ENCODE measurements at regions not wholly inside any gene's neighbourhood (a gene's known extent, or its start where the extent isn't known, plus 50 kb on each side); places are given as distances from the start of the nearest gene placed in this dataset.

DNA sequence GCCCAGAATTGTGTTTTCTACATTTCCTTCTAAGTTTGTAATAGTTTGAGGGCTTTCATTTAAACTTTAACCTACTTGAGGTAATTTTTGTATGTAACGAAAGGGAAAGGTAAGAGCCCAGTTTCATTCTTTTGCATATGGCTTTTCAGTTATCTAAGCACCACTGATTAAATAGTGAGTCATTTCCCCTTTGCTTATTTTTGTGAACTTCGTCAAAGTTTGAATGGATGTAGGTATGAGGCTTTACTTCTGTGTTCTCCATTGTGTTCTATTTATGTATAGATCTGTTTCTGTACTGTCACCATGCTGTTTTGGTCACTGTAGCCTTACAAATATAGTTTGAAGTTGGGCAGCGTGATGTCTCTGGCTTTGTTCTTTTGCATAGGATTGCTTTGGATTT, 944.8 kb upstream of the CNTNAP5 start:
- Histone ChIP-seq H3K27ac (no peak overlapping the region), H3K4me3 (no peak overlapping the region), H3K9me3 (no peaks in the 10 kb centered on the region), H3K27me3 (no peaks in the 10 kb centered on the region), H3K36me3 (replicated peaks in 1 of 2; ENCODE audit: insufficient read depth in 1 of 2, low read depth in 2 of 2) (no peaks in the 10 kb centered on the region), H3K4me1 (no peaks in the 10 kb centered on the region)
- TF ChIP-seq POLR2A (IDR thresholded peaks at IDR 0.05) = no peak
- TF ChIP-seq, protein P1, sequence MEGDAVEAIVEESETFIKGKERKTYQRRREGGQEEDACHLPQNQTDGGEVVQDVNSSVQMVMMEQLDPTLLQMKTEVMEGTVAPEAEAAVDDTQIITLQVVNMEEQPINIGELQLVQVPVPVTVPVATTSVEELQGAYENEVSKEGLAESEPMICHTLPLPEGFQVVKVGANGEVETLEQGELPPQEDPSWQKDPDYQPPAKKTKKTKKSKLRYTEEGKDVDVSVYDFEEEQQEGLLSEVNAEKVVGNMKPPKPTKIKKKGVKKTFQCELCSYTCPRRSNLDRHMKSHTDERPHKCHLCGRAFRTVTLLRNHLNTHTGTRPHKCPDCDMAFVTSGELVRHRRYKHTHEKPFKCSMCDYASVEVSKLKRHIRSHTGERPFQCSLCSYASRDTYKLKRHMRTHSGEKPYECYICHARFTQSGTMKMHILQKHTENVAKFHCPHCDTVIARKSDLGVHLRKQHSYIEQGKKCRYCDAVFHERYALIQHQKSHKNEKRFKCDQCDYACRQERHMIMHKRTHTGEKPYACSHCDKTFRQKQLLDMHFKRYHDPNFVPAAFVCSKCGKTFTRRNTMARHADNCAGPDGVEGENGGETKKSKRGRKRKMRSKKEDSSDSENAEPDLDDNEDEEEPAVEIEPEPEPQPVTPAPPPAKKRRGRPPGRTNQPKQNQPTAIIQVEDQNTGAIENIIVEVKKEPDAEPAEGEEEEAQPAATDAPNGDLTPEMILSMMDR (IDR thresholded peaks at IDR 0.05) = no peak
- ATAC-seq (no peak), DNase-seq (no peak)
- WGBS, 2 donors = 49 to 59% methylated on average over 3 of the region's 3 CpGs
- intact Hi-C loops (cut with DNase I) = no loop called here

DNA sequence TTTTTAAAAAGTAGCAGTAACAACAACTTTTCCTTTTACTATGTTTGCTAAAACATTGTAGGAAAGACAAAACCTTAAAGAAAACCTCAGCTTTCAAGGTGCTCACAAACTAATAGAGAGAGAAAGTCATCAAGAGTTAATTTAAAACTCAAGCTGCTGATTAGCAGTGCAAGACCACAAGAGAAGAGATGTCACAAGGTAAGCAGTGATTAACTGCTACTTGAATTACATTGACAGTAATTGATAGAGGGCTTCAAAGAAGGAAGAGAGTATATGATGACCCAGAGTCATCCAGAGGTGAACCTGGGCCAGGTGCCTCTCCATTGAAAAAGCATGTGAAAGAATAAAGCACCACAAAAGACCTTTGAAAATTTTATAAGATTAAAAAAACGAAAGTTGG, 939.6 kb upstream of the CNTNAP5 start:
- TF ChIP-seq, protein P1 (IDR thresholded peaks at IDR 0.05) = no peak
- TF ChIP-seq POLR2A (IDR thresholded peaks at IDR 0.05) = no peak
- 14 to 23% methylated on average over 1 of the region's 1 CpG for WGBS, 2 donors
- Histone ChIP-seq H3K9me3 (no peaks in the 10 kb centered on the region), H3K4me1 (no peaks in the 10 kb centered on the region), H3K27ac (no peak overlapping the region), H3K27me3 (no peaks in the 10 kb centered on the region), H3K36me3 (replicated peaks in 1 of 2; ENCODE audit: insufficient read depth in 1 of 2, low read depth in 2 of 2) (no peaks in the 10 kb centered on the region), H3K4me3 (no peak overlapping the region)
- ATAC-seq (no peak), DNase-seq (no peak)
- intact Hi-C loops (cut with DNase I) = no loop called here

DNA sequence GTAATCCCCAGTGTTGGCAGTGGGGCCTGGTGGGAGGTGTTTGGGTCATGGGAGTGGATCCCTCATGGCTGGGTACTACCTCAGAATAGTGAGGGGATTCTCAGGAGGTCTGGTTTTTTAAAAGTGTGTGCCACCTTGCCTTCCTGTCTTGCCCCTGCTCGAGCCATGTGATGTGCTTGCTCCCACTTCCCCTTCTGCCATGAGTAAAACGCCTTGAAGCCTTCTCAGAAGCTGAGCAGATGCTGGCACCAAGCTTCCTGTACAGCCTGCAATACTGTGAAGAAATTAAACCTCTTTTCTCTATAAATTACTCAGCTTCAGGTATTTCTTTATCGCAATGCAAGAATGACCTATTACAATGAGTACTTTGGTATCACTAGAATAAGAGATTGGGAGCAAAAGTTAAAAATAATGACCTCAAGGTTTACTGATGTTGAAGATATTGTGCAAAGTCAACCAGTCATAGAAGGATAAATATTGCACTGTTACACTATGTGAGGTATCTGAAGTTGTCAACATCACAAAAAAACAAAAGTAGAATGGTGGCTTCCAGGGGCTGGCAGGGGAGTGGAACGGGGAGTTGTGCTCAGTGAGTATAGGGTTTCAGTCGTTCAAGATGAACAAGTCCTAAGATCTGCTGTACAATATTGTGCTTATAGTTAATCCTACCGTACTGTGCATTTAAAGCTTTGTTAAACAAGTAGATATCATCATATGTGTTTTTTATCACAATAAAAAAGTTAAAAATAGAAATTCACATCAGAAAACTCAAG, 938.3 kb upstream of the CNTNAP5 start:
- DNase-seq (no peak), ATAC-seq (no peak)
- no peak overlapping the region for H3K4me3 ChIP-seq
- H3K9me3 ChIP-seq = no peaks in the 10 kb centered on the region
- no peaks in the 10 kb centered on the region for H3K4me1 ChIP-seq
- no peaks in the 10 kb centered on the region for H3K27me3 ChIP-seq
- no peak for TF ChIP-seq POLR2A (IDR thresholded peaks at IDR 0.05)
- TF ChIP-seq, protein P1 (IDR thresholded peaks at IDR 0.05) = no peak
- H3K27ac ChIP-seq = no peak overlapping the region
- intact Hi-C loops (cut with DNase I) = no loop called here
- H3K36me3 ChIP-seq (replicated peaks in 1 of 2; ENCODE audit: insufficient read depth in 1 of 2, low read depth in 2 of 2) = no peaks in the 10 kb centered on the region
- 37 to 39% methylated on average over 6 of the region's 6 CpGs for WGBS, 2 donors

DNA sequence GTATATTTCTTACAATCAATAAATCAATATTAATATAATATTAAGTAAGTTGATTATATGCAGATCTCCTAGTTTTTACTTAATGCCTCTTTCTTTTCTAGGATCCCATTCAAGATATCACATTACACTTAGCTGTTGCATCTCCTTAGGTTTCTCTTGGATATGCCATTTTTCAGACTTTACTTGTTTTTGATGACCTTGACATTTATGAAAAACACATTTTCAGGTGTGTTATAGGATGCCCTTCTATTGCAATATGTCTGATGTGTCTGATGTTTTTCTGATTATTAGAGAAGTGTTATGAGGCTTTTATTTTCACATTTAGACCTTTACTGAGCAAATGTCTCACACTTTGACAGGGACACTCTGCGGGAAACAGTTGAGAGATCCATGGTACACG, 933.6 kb upstream of the CNTNAP5 start:
- no peaks in the 10 kb centered on the region for H3K36me3 ChIP-seq (replicated peaks in 1 of 2; ENCODE audit: insufficient read depth in 1 of 2, low read depth in 2 of 2)
- H3K4me1 ChIP-seq = no peaks in the 10 kb centered on the region
- DNase-seq (no peak), ATAC-seq (no peak)
- H3K4me3 ChIP-seq = no peak overlapping the region
- H3K27me3 ChIP-seq = no peaks in the 10 kb centered on the region
- WGBS, 2 donors = 93 to 94% methylated on average over 2 of the region's 2 CpGs
- H3K27ac ChIP-seq = no peak overlapping the region
- intact Hi-C loops (cut with DNase I) = no loop called here
- TF ChIP-seq, protein P1 (IDR thresholded peaks at IDR 0.05) = no peak
- H3K9me3 ChIP-seq = peaks cover 0 to 4% (median 0%) of the 10 kb centered on the region in 3 donors

DNA sequence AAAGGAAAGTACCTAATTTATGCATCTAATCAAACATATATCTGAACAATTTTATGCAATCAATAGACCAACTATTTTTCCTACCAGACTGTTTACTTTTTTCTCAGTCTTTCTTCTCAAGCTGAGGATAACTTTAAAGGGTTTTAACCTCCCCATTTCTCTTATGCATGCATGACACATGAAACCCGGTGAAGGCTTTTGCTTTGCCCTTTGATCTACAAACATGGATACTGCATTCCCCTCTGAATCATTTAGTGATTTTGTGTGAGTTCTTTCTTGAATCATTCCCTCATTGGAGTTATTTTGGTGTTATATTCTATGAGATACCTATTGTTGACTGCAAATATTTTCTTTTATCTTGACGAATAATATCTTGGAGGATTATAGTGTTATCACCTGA, 931.9 kb upstream of the CNTNAP5 start:
- 29 to 37% methylated on average over 2 of the region's 2 CpGs for WGBS, 2 donors
- TF ChIP-seq POLR2A (IDR thresholded peaks at IDR 0.05) = no peak
- TF ChIP-seq, protein P1 (IDR thresholded peaks at IDR 0.05) = no peak
- Histone ChIP-seq H3K4me3 (no peak overlapping the region), H3K27ac (no peak overlapping the region), H3K27me3 (no peaks in the 10 kb centered on the region), H3K4me1 (no peaks in the 10 kb centered on the region), H3K9me3 (peaks cover 0 to 4% (median 0%) of the 10 kb centered on the region in 3 donors), H3K36me3 (replicated peaks in 1 of 2; ENCODE audit: insufficient read depth in 1 of 2, low read depth in 2 of 2) (no peaks in the 10 kb centered on the region)
- DNase-seq (no peak), ATAC-seq (no peak)
- intact Hi-C loops (cut with DNase I) = no loop called here

Data from body of pancreas (tissue), 4 donors.